ENCODE measurements at regions not wholly inside any gene's neighbourhood (a gene's known extent, or its start where the extent isn't known, plus 50 kb on each side); places are given as distances from the start of the nearest gene placed in this dataset.

DNA sequence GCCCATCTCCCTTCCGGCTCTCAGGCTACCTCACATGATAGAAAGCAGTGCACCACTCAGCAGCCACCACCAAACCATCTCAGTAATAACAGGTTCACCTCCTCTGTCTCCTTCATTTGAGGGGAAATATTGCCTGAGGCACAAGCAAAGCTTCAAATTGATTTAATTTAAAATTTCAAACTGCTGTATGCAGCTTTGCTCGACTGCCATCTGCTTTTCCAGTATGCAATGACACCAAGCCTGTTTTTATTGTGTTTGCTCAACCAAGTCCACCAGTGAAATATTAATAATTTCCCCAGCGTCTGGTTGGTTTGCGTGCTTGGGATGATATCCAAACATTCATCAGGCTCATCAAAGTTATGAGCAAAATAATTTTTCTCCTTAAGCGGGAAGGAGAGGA lies 552.4 kb upstream of the DAB1 start:
- TF ChIP-seq TAF1 (IDR thresholded peaks at IDR 0.05; ENCODE audit: borderline replicate concordance, insufficient read depth, low read length) (no peak), SIN3A (IDR thresholded peaks at IDR 0.05; ENCODE audit: borderline replicate concordance, insufficient read depth, low read length) (no peak), FOXP2 (optimal IDR thresholded peaks at IDR 0.05; ENCODE audit: borderline replicate concordance, extremely low read depth, extremely low read length, insufficient read depth) (no peak), POLR2AphosphoS5 (IDR thresholded peaks at IDR 0.05; ENCODE audit: low read depth, low read length) (no peak)
- TF ChIP-seq, protein P1, sequence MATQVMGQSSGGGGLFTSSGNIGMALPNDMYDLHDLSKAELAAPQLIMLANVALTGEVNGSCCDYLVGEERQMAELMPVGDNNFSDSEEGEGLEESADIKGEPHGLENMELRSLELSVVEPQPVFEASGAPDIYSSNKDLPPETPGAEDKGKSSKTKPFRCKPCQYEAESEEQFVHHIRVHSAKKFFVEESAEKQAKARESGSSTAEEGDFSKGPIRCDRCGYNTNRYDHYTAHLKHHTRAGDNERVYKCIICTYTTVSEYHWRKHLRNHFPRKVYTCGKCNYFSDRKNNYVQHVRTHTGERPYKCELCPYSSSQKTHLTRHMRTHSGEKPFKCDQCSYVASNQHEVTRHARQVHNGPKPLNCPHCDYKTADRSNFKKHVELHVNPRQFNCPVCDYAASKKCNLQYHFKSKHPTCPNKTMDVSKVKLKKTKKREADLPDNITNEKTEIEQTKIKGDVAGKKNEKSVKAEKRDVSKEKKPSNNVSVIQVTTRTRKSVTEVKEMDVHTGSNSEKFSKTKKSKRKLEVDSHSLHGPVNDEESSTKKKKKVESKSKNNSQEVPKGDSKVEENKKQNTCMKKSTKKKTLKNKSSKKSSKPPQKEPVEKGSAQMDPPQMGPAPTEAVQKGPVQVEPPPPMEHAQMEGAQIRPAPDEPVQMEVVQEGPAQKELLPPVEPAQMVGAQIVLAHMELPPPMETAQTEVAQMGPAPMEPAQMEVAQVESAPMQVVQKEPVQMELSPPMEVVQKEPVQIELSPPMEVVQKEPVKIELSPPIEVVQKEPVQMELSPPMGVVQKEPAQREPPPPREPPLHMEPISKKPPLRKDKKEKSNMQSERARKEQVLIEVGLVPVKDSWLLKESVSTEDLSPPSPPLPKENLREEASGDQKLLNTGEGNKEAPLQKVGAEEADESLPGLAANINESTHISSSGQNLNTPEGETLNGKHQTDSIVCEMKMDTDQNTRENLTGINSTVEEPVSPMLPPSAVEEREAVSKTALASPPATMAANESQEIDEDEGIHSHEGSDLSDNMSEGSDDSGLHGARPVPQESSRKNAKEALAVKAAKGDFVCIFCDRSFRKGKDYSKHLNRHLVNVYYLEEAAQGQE (IDR thresholded peaks at IDR 0.05; ENCODE audit: insufficient read depth in 1 of 2, low read depth in 2 of 2, low read length in 2 of 2) = no peak

DNA sequence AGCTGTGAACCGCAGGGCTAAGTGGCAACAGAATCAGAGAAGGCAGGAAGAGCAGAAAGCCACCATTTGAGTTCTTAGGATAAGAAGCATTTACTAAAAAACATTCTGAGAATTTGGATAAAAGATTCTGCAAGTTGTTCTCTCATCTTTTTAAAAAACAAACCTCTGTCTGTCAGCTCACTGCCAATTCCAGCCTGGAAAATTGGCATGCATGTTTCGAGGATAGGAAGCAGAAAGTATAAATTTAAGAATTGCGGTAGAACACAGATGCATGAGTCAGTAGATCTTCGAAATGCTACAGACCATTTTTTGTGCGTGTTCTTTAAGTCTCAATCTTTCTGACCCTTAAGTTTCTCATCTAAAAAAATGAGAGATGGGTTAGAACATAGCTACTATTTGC lies 544.5 kb upstream of the DAB1 start:
- no peak for TF ChIP-seq POLR2AphosphoS5 (IDR thresholded peaks at IDR 0.05; ENCODE audit: low read depth, low read length)
- no peak for TF ChIP-seq TAF1 (IDR thresholded peaks at IDR 0.05; ENCODE audit: borderline replicate concordance, insufficient read depth, low read length)
- no peak for TF ChIP-seq FOXP2 (optimal IDR thresholded peaks at IDR 0.05; ENCODE audit: borderline replicate concordance, extremely low read depth, extremely low read length, insufficient read depth)
- TF ChIP-seq, protein P1 (IDR thresholded peaks at IDR 0.05; ENCODE audit: insufficient read depth in 1 of 2, low read depth in 2 of 2, low read length in 2 of 2) = no peak
- no peak for TF ChIP-seq SIN3A (IDR thresholded peaks at IDR 0.05; ENCODE audit: borderline replicate concordance, insufficient read depth, low read length)

DNA sequence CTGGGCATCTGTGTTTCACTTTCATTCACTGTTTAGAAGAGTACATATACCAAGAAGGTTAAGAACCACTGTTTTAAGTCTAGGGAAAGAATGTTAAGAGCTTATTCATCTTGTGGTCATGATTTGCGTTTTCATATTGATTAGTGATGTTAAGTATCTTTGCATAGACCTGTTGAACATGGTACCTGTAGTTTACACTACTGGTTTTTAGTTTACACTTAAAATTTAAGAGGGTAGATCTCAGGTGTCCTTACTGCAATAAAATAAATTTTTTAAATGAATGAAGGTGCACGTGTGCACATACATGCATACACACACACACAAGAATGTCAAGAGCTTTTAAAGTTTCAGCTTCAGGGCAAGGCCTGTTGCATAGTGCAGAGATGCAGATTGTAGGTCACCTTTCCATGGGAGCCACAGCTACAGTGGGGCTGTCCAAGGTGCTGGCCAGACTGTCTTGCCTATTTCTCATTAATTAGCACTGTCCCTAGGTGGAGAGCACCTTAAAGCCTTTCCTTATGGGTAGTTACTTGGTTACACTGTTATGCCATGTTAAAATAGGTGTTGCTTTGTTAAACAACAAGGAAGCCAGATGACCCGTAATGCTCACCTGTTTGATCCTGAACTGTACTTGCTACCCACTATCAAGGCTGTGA lies 543.0 kb upstream of the DAB1 start:
- no peak for TF ChIP-seq FOXP2 (optimal IDR thresholded peaks at IDR 0.05; ENCODE audit: borderline replicate concordance, extremely low read depth, extremely low read length, insufficient read depth)
- TF ChIP-seq POLR2AphosphoS5 (IDR thresholded peaks at IDR 0.05; ENCODE audit: low read depth, low read length) = no peak
- TF ChIP-seq, protein P1 (IDR thresholded peaks at IDR 0.05; ENCODE audit: insufficient read depth in 1 of 2, low read depth in 2 of 2, low read length in 2 of 2) = peak; percentile 89 to 96
- no peak for TF ChIP-seq TAF1 (IDR thresholded peaks at IDR 0.05; ENCODE audit: borderline replicate concordance, insufficient read depth, low read length)
- no peak for TF ChIP-seq SIN3A (IDR thresholded peaks at IDR 0.05; ENCODE audit: borderline replicate concordance, insufficient read depth, low read length)

DNA sequence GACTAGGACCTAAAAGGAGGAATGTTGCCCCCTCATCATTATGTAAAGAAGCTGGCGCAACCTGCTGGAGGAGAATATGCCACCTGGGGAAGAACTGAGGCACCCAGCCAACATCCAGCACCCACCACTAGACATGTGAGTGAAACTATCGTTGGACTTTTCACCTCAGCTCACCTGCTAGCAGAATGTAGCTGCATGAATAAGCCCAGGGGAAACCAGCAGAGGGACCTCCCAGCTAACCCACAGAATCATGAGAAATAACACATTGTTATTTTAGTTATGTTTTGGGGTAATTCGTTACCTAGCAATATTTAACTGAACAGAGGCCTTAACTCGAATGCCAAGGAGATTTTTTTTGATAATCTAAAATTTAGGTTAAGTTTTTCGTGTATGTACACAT lies 542.5 kb upstream of the DAB1 start:
- TF ChIP-seq FOXP2 (optimal IDR thresholded peaks at IDR 0.05; ENCODE audit: borderline replicate concordance, extremely low read depth, extremely low read length, insufficient read depth) = no peak
- TF ChIP-seq, protein P1 (IDR thresholded peaks at IDR 0.05; ENCODE audit: insufficient read depth in 1 of 2, low read depth in 2 of 2, low read length in 2 of 2) = no peak
- TF ChIP-seq POLR2AphosphoS5 (IDR thresholded peaks at IDR 0.05; ENCODE audit: low read depth, low read length) = no peak

DNA sequence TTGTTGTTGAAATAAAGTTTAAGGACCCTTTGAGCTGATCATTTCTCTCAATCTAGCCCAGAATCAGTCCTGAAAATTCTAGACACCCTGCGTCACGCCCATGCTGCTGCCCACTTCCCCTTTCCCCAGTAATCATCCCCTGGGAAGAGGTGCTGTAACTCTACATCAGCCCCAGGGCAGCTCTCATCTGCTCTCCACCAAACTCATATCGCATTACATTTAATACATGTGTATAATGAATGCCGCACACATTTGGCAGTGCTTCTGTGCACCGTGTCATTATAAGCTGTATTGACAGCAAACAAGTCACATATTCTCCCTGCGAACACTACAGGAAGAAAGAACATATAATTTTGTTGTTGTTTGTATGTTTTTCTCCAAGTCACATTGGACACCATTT lies 539.7 kb upstream of the DAB1 start:
- TF ChIP-seq TAF1 (IDR thresholded peaks at IDR 0.05; ENCODE audit: borderline replicate concordance, insufficient read depth, low read length) = no peak
- no peak for TF ChIP-seq POLR2AphosphoS5 (IDR thresholded peaks at IDR 0.05; ENCODE audit: low read depth, low read length)
- TF ChIP-seq FOXP2 (optimal IDR thresholded peaks at IDR 0.05; ENCODE audit: borderline replicate concordance, extremely low read depth, extremely low read length, insufficient read depth) = no peak
- TF ChIP-seq, protein P1 (IDR thresholded peaks at IDR 0.05; ENCODE audit: insufficient read depth in 1 of 2, low read depth in 2 of 2, low read length in 2 of 2) = no peak
- TF ChIP-seq SIN3A (IDR thresholded peaks at IDR 0.05; ENCODE audit: borderline replicate concordance, insufficient read depth, low read length) = no peak
